Adrenal gland (tissue), 9 donors: ENCODE measurements at regions not wholly inside any gene's neighbourhood (a gene's known extent, or its start where the extent isn't known, plus 50 kb on each side); places are given as distances from the start of the nearest gene placed in this dataset.
"Not testable (repeated sequence)": the region's sequence is repeated elsewhere in the genome, so short reads cannot be mapped to it uniquely, and the experiment has no call there.

ENCODE experiments used
- DNase-seq, 7 donors: peaks; one replicate each; pipeline ENCODE4 v3.0.0-alpha.2; 2019 to 2020
- H3K27ac ChIP-seq, 5 donors: fragments of 200-600 bp; sonication (generic) in 4 of 5; 1 replicate in 3 of 5; 2 replicates in 2 of 5; pipeline versions ENCODE4 v1.5.1 to v1.8.0; 2016 to 2020; ENCODE audit warnings: mild to moderate bottlenecking in 1 of 5
- H3K27me3 ChIP-seq: fragments of 200-600 bp; 2 replicates; pipeline ENCODE4 v1.8.0; 2021
- H3K36me3 ChIP-seq, 2 donors: fragments of 200-600 bp; replicated peaks in 1 of 2; 1 replicate in 1 of 2; 2 replicates in 1 of 2; pipeline versions ENCODE4 v1.5.1 to v1.8.0; 2018 to 2022
- H3K4me1 ChIP-seq, 2 donors: fragments of 200-600 bp; replicated peaks in 1 of 2; 1 replicate in 1 of 2; 2 replicates in 1 of 2; pipeline versions ENCODE4 v1.5.1 to v1.8.0; 2018 to 2021
- H3K4me3 ChIP-seq, 4 donors: fragments of 200-600 bp; sonication (generic) in 3 of 4; one replicate each; pipeline ENCODE4 v1.5.1; 2016 to 2018
- H3K9me3 ChIP-seq, 3 donors: fragments of 200-600 bp; sonication (generic) in 1 of 3; replicated peaks in 1 of 3; 1 replicate in 2 of 3; 2 replicates in 1 of 3; pipeline versions ENCODE4 v1.5.1 to v1.8.0; 2016 to 2021
- POLR2A ChIP-seq, 2 donors: fragments of 450-650 bp; IDR thresholded peaks; one replicate each; pipeline ENCODE4 v1.6.1; 2017; ENCODE audit warnings: antibody characterized with exemption in 2 of 2, mild to moderate bottlenecking in 2 of 2, moderate library complexity in 1 of 2
- WGBS, 4 donors: extraction: QIAGEN DNeasy Blood & Tissue Kit in 2 of 4; methylation state at CpG; one replicate each; pipeline versions ENCODE4 v1.1.5 to v1.1.7; 2013 to 2017; 5-methylcytosine and 5-hydroxymethylcytosine counted together
- intact Hi-C, 2 donors: fragments of 100-400 bp; cut with DNase I; formaldehyde crosslinking; loops; one replicate each; pipeline versions ENCODE4 v1.14.1 to v1.15.0; 2022 to 2023
- TF ChIP-seq, protein P1 (sequence below), 6 experiments: fragments of 450-650 bp in 4 of 6; fragments of 200-600 bp in 2 of 6; sonication (generic) in 1 of 6; IDR thresholded peaks; 1 replicate in 5 of 6; 2 replicates in 1 of 6; pipeline versions ENCODE4 v1.5.1 to v1.8.0; 2016 to 2021; ENCODE audit warnings: antibody characterized with exemption in 6 of 6, mild to moderate bottlenecking in 2 of 6, moderate library complexity in 1 of 6
- donor health status: healthy with polysubstance abuse.
- donor health status: Bipolar disorder and iron deficiency.
- donor health status: DM: yes; HTN: yes; CAD: no.
- donor health status: DM: no; HTN: no; CAD: no.
- donor health status: DM: no; HTN: no; CAD: no.

DNA sequence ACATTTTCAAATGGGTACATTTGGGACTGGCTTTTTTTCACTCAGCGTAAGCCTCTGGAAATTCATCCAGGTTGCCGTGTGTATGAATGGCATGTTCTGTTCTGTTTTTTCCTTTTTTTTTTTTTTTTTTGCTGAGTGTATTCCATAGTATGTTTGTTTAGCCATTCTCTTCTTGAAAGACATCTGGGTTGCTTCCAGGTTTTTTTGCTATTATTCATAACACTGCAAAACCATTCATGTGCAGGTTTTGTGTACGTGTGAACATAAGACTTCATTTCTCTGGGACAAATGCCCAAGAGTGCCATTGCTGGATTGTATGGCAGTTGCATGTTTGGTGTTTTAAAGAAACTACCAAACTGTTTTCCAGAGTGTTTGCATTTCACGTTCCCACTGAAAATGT lies 335.9 kb upstream of the TNRC6C start:
- Histone ChIP-seq H3K27ac (no peak overlapping the region), H3K4me1 (no peaks in the 10 kb centered on the region), H3K27me3 (no peaks in the 10 kb centered on the region), H3K4me3 (no peak overlapping the region), H3K36me3 (no peaks in the 10 kb centered on the region), H3K9me3 (no peaks in the 10 kb centered on the region)
- intact Hi-C loops, result no loop called here
- no peak for TF ChIP-seq POLR2A (IDR thresholded peaks at IDR 0.05)
- TF ChIP-seq, protein P1, sequence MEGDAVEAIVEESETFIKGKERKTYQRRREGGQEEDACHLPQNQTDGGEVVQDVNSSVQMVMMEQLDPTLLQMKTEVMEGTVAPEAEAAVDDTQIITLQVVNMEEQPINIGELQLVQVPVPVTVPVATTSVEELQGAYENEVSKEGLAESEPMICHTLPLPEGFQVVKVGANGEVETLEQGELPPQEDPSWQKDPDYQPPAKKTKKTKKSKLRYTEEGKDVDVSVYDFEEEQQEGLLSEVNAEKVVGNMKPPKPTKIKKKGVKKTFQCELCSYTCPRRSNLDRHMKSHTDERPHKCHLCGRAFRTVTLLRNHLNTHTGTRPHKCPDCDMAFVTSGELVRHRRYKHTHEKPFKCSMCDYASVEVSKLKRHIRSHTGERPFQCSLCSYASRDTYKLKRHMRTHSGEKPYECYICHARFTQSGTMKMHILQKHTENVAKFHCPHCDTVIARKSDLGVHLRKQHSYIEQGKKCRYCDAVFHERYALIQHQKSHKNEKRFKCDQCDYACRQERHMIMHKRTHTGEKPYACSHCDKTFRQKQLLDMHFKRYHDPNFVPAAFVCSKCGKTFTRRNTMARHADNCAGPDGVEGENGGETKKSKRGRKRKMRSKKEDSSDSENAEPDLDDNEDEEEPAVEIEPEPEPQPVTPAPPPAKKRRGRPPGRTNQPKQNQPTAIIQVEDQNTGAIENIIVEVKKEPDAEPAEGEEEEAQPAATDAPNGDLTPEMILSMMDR (IDR thresholded peaks at IDR 0.05), result no peak
- WGBS, 4 donors, result 80 to 87% (median 83%) methylated on average over 4 of the region's 4 CpGs
- no peak for DNase-seq

DNA sequence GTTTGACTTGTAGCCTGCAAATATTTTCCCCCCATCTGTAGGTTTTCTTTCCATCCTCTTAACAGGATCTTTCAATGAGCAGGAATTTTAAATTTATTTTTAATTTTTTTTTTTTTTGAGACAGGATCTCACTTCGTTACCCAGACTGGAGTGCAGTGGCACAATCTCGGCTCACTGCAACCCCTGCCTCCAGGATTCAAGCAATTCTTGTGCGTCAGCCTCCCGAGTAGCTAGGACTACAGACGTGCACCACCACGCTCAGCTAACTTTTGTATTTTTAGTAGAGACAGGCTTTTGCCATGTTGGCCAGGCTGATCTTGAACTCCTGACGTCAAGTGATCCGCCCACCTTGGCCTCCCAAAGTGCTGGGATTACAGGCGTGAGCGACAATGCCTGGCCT lies 335.2 kb upstream of the TNRC6C start:
- H3K27ac ChIP-seq, H3K27me3 ChIP-seq, intact Hi-C loops, H3K36me3 ChIP-seq, H3K9me3 ChIP-seq, H3K4me1 ChIP-seq, H3K4me3 ChIP-seq, DNase-seq: not testable (repeated sequence)
- WGBS, 4 donors, result 88 to 94% (median 90%) methylated on average over 10 of the region's 10 CpGs

DNA sequence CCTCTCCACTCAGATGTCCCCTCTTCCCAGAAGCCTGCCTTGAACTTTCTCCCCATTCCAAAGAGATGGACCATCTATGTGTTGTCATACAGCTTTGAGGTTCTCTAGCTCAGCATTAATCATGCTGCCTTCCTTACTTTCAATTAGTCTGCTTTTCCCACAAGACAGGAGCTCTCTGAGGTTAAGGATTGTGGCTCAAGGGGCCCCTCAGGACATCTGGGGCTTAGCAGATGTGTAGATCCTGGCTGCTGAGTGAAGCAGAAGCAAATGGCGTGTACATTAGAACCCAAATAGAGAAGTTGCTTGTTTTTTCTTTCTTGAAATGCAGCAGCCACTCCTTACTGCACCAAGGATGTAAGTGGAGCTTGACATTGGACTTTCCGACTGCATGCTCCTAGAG lies 330.5 kb upstream of the TNRC6C start:
- DNase-seq, result no peak
- WGBS, 4 donors, result 74 to 79% (median 75%) methylated on average over 2 of the region's 2 CpGs
- no peak overlapping the region for H3K27ac ChIP-seq
- H3K27me3 ChIP-seq, result no peaks in the 10 kb centered on the region
- no peaks in the 10 kb centered on the region for H3K9me3 ChIP-seq
- no peak overlapping the region for H3K4me3 ChIP-seq
- intact Hi-C loops, result no loop called here
- no peaks in the 10 kb centered on the region for H3K4me1 ChIP-seq
- H3K36me3 ChIP-seq, result no peaks in the 10 kb centered on the region
- TF ChIP-seq POLR2A (IDR thresholded peaks at IDR 0.05), result no peak
- TF ChIP-seq, protein P1 (IDR thresholded peaks at IDR 0.05), result no peak

DNA sequence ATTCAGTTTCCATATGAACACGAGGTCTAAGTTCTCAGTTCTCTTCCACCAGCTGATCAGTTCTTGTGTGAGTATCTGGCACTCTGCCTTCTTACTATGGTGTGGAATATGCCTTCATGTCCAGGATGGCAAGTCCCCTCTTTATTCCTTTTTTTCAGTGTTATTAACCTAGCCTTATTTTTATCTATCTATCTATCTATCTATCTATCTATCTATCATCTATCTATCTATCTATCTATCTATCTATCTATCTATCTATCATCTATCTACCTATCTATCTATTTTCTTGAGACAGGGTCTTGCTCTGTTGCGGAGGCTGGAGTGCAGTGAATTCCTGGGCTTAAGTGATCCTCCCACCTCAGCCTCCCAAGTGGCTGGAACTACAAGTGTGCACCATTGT lies 329.2 kb upstream of the TNRC6C start:
- H3K4me3 ChIP-seq, H3K36me3 ChIP-seq, H3K4me1 ChIP-seq, DNase-seq, H3K27ac ChIP-seq, H3K27me3 ChIP-seq, H3K9me3 ChIP-seq, intact Hi-C loops: not testable (repeated sequence)
- 75 to 83% (median 77%) methylated on average over 2 of the region's 2 CpGs for WGBS, 4 donors

DNA sequence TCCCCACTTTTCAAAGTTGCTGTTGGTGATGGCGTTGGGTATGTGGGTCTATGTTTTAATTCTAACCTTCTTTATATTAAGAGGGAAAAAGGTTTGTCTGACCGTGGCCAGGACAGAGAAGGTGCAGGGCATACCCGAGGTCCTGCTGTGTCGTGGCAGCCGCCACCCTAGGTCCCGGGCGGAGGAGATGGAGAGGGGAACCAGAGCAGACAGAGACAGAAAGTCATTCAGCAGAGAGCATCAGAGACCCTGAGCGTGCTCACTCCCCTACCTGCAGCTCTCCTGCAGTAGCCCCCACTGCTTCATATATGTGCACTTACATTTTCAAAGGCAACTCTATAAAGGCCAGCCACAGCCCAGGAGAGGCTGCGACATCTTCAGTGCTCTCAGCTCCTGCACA lies 327.2 kb upstream of the TNRC6C start:
- Histone ChIP-seq H3K4me1 (no peaks in the 10 kb centered on the region), H3K36me3 (no peaks in the 10 kb centered on the region), H3K4me3 (no peak overlapping the region), H3K27ac (no peak overlapping the region), H3K27me3 (no peaks in the 10 kb centered on the region), H3K9me3 (no peaks in the 10 kb centered on the region)
- TF ChIP-seq, protein P1 (IDR thresholded peaks at IDR 0.05), result no peak
- TF ChIP-seq POLR2A (IDR thresholded peaks at IDR 0.05), result no peak
- DNase-seq, result no peak
- WGBS, 4 donors, result 92 to 95% (median 94%) methylated on average over 8 to 9 of the region's 9 CpGs
- intact Hi-C loops, result no loop called here
